GM12875 (cell line): ENCODE measurements at regions not wholly inside any gene's neighbourhood (a gene's known extent, or its start where the extent isn't known, plus 50 kb on each side); places are given as distances from the start of the nearest gene placed in this dataset.
"Not testable (repeated sequence)": the region's sequence is repeated elsewhere in the genome, so short reads cannot be mapped to it uniquely, and the experiment has no call there.

Experiments used
- H3K4me3 ChIP-seq: one replicate; pipeline ENCODE4 v1.5.1; 2011; ENCODE audit warnings: low read depth, low read length, control low read depth
- CTCF ChIP-seq: IDR thresholded peaks from 2 replicates; pipeline ENCODE4 v1.5.1; 2011; ENCODE audit warnings: low read depth, mild to moderate bottlenecking, control low read depth, inconsistent platforms, low read length, moderate library complexity, borderline replicate concordance; ENCODE audit not compliant: insufficient read depth

GRCh38 chr5:96101358-96102089 lies 139.9 kb upstream of the ELL2 start:
- TF ChIP-seq CTCF, result no peak
- H3K4me3 ChIP-seq, result no peak overlapping the region

GRCh38 chr5:96097488-96097887 lies 135.8 kb upstream of the ELL2 start:
- not testable (repeated sequence) for H3K4me3 ChIP-seq

GRCh38 chr5:96096724-96097123 lies 135.1 kb upstream of the ELL2 start:
- no peak overlapping the region for H3K4me3 ChIP-seq
- no peak for TF ChIP-seq CTCF

- TF ChIP-seq CTCF, result no peak
- H3K4me3 ChIP-seq, result no peak overlapping the region
These were observed 133.3 kb upstream of the ELL2 start for GRCh38 chr5:96094904-96095303.

- no peak for TF ChIP-seq CTCF
- no peak overlapping the region for H3K4me3 ChIP-seq
These were observed 132.3 kb upstream of the ELL2 start for GRCh38 chr5:96093890-96094381.

- TF ChIP-seq CTCF, result no peak
- H3K4me3 ChIP-seq, result no peak overlapping the region
These were observed 131.7 kb upstream of the ELL2 start for GRCh38 chr5:96093340-96093739.

GRCh38 chr5:96091874-96092273 lies 130.2 kb upstream of the ELL2 start:
- no peak for TF ChIP-seq CTCF

More at GRCh38 chr5:96091874-96092273, 130.2 kb upstream of the ELL2 start:
- H3K4me3 ChIP-seq, result no peak overlapping the region
